ENCODE measurements at regions not wholly inside any gene's neighbourhood (a gene's known extent, or its start where the extent isn't known, plus 50 kb on each side); places are given as distances from the start of the nearest gene placed in this dataset.

DNA sequence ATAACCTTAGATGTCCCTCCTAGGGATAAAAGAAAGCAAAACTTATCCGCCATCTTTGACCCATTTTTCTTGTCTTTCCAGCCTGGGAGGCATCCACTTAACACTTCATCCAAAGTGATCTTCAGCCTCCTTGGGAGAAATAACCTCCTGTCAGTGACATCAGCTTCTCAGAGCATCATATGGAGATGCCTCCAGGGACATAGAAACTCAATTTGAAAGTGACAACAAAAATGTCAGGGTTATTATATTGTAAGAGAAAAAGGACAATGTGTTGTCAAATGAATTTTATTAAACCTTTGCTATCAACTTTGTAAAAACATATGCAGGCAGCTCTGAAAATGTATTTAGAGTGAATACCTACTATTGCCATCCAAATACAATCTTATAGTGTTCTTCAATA is 371.2 kb upstream of the ADARB2 start:
- no peak for TF ChIP-seq POLR2A (IDR thresholded peaks at IDR 0.05)
- no peak for TF ChIP-seq CTCF (IDR thresholded peaks at IDR 0.05)
